T-cell (primary cell): ENCODE measurements at regions not wholly inside any gene's neighbourhood (a gene's known extent, or its start where the extent isn't known, plus 50 kb on each side); places are given as distances from the start of the nearest gene placed in this dataset.

Source experiments
- ATAC-seq, 4 experiments: fragments of 200-7000 bp in 3 of 4; fragments of 150-1000 bp in 1 of 4; cut with Tn5 transposase; replicated peaks in 1 of 4; 1 replicate in 3 of 4; 2 replicates in 1 of 4; pipeline ENCODE4 v1.10.0; 2021; ENCODE audit warnings: moderate library complexity in 3 of 4, mild to moderate bottlenecking in 2 of 4, moderate number of reproducible peaks in 1 of 4
- CTCF ChIA-PET, 2 donors: fragments of 300-600 bp; sonication (Branson Sonifier 250); formaldehyde crosslinking; loops; one replicate each; lab custom pipeline; 2022; ENCODE audit warnings: antibody characterized with exemption in 2 of 2; lab: Charles Lee
- POLR2A ChIA-PET, 2 donors: fragments of 300-600 bp; sonication (Branson Sonifier 250); formaldehyde crosslinking; loops; one replicate each; lab custom pipeline; 2022; ENCODE audit warnings: antibody characterized with exemption in 2 of 2; lab: Charles Lee
- DNase-seq, 35 experiments: peaks; one replicate each; pipeline versions ENCODE4 v3.0.0 to v3.0.0-alpha.2; 2013 to 2023
- H3K27ac ChIP-seq: one replicate; pipeline ENCODE4 v1.5.1; 2013; ENCODE audit warnings: low read length
- H3K27me3 ChIP-seq, 2 experiments: replicated peaks in 1 of 2; 1 replicate in 1 of 2; 2 replicates in 1 of 2; pipeline versions ENCODE4 v1.6.1 to v1.7.0; 2013; ENCODE audit warnings: low read length in 1 of 2, mixed read lengths in 1 of 2; ENCODE audit not compliant: control insufficient read depth in 2 of 2, insufficient read depth in 2 of 2; ENCODE audit errors: extremely low read depth in 1 of 2
- H3K36me3 ChIP-seq, 2 donors: 1 replicate in 1 of 2; 2 replicates in 1 of 2; pipeline versions ENCODE4 v1.6.1 to v1.7.0; 2013; ENCODE audit warnings: low read length in 1 of 2; ENCODE audit not compliant: control insufficient read depth in 2 of 2, insufficient read depth in 1 of 2; ENCODE audit errors: extremely low read depth in 1 of 2
- H3K4me1 ChIP-seq, 2 experiments: 1 replicate in 1 of 2; 2 replicates in 1 of 2; pipeline versions ENCODE4 v1.6.1 to v1.7.0; 2013; ENCODE audit warnings: low read length in 2 of 2, mixed read lengths in 1 of 2; ENCODE audit not compliant: insufficient read depth in 2 of 2, control insufficient read depth in 1 of 2; ENCODE audit errors: extremely low read depth in 1 of 2
- H3K4me3 ChIP-seq, 2 donors: 1 replicate in 1 of 2; 2 replicates in 1 of 2; pipeline versions ENCODE4 v1.5.1 to v1.7.0; 2013; ENCODE audit warnings: mild to moderate bottlenecking in 2 of 2, low read length in 1 of 2, moderate library complexity in 1 of 2; ENCODE audit not compliant: control insufficient read depth in 1 of 2; ENCODE audit errors: extremely low read depth in 1 of 2
- H3K9me3 ChIP-seq: 2 replicates; pipeline ENCODE4 v1.7.0; 2013
- H3K27ac Mint-ChIP-seq, 2 donors: one replicate each; pipeline ENCODE4 v1.8.0; 2020 to 2021; ENCODE audit warnings: mild to moderate bottlenecking in 2 of 2, mixed read lengths in 2 of 2
- H3K27me3 Mint-ChIP-seq, 2 donors: one replicate each; pipeline ENCODE4 v1.8.0; 2021 to 2022; ENCODE audit warnings: mixed read lengths in 2 of 2
- H3K36me3 Mint-ChIP-seq: one replicate; pipeline ENCODE4 v1.8.0; 2021; ENCODE audit warnings: mixed read lengths
- H3K4me1 Mint-ChIP-seq, 3 donors: one replicate each; pipeline ENCODE4 v1.8.0; 2020 to 2022; ENCODE audit warnings: mixed read lengths in 3 of 3, mild to moderate bottlenecking in 1 of 3
- H3K4me3 Mint-ChIP-seq, 3 donors: one replicate each; pipeline ENCODE4 v1.8.0; 2020 to 2022; ENCODE audit warnings: mild to moderate bottlenecking in 3 of 3, mixed read lengths in 3 of 3, moderate library complexity in 3 of 3
- H3K9me3 Mint-ChIP-seq, 3 donors: one replicate each; pipeline ENCODE4 v1.8.0; 2020 to 2022; ENCODE audit warnings: mixed read lengths in 3 of 3
- WGBS: methylation state at CpG from one replicate; pipeline ENCODE4 v1.1.5; 2013; ENCODE audit warnings: missing lambda C conversion rate; ENCODE audit not compliant: insufficient coverage; 5-methylcytosine and 5-hydroxymethylcytosine counted together

DNA sequence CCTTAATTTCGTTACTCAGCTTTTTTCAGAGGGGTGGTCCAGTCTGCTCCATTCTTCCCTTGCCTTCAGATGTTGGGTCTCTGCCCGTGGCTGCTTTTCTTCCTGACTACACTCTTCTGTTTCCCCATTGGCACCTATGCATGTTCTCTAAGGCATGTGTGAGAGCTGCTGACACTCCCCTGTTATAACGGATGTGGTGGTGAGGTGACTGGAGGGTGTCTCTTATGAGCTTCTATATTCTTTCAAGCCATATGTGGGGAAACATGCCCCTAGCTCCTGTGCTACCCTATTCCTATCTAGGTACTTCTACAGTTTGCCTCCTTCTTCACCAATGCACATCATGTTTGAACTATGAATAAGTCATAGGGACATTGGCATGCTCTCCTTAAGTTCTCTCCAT lies 643.2 kb downstream of the RPL10L start:
- WGBS: no CpG with 5 or more reads among the region's 3 CpGs
- Histone ChIP-seq H3K27me3 (no peaks in the 10 kb centered on the region), H3K27ac (no peak overlapping the region), H3K36me3 (no peaks in the 10 kb centered on the region), H3K4me1 (no peaks in the 10 kb centered on the region), H3K4me3 (no peak overlapping the region), H3K9me3 (no peaks in the 10 kb centered on the region)
- ATAC-seq (no peak), DNase-seq (no peak)
- Mint-ChIP-seq H3K27me3 (no peaks in the 10 kb centered on the region), H3K36me3 (no peaks in the 10 kb centered on the region), H3K4me1 (no peaks in the 10 kb centered on the region), H3K9me3 (peaks cover 21 to 24% (median 23%) of the 10 kb centered on the region in 3 donors), H3K27ac (no peak overlapping the region), H3K4me3 (no peak overlapping the region)
- ChIA-PET CTCF (no interaction called here), POLR2A (no interaction called here)

DNA sequence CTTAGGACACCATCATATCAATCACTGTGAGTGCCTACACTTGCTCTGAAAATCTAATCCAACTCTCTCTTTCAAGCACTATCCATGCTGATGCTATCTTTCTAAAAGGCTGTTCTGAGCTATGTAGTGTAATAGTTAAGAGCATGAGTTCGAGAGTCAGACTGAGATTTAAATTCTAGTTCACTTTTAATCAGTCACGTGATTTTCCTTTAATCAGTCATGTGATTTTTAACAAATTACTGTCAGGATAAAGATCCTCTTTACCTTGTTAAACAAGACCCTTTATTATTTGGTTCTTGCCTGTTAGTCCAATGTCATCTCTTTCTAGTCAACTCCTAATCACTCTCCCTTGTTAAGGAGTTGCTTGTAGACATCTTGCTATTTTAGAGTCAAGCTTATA lies 653.0 kb downstream of the RPL10L start:
- Mint-ChIP-seq H3K9me3 (peaks cover 7 to 18% (median 15%) of the 10 kb centered on the region in 3 donors), H3K27me3 (no peaks in the 10 kb centered on the region), H3K4me1 (no peaks in the 10 kb centered on the region), H3K36me3 (no peaks in the 10 kb centered on the region), H3K27ac (no peak overlapping the region), H3K4me3 (no peak overlapping the region)
- no peaks in the 10 kb centered on the region for H3K4me1 ChIP-seq
- no peak for ATAC-seq
- no peaks in the 10 kb centered on the region for H3K36me3 ChIP-seq
- CTCF ChIA-PET: no interaction called here
- POLR2A ChIA-PET: no interaction called here
- no CpG with 5 or more reads among the region's 2 CpGs for WGBS
- no peak overlapping the region for H3K4me3 ChIP-seq
- no peaks in the 10 kb centered on the region for H3K9me3 ChIP-seq
- no peak overlapping the region for H3K27ac ChIP-seq
- no peak for DNase-seq
- H3K27me3 ChIP-seq: no peaks in the 10 kb centered on the region

DNA sequence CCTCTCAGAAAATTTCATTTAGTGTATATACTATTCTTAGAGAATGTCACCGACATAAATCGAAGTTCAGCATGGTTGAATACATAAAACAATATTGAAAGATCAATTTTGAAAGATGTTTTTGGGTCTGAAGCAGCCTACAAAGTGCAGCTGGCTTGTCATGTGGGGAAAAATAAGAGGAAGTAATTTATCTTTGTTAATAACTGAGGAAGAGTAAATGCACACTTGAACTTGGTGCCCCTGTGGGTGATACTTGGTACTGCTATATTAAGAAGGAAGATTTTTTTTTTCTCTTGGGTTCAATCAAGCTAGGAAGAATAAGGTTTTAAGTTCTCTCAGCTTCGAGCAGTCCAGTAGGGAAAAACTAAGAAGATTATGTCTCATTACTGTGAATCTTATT lies 661.3 kb downstream of the RPL10L start:
- no peaks in the 10 kb centered on the region for H3K36me3 Mint-ChIP-seq
- Histone ChIP-seq H3K9me3 (no peaks in the 10 kb centered on the region), H3K4me1 (no peaks in the 10 kb centered on the region), H3K27me3 (no peaks in the 10 kb centered on the region), H3K27ac (no peak overlapping the region), H3K36me3 (no peaks in the 10 kb centered on the region), H3K4me3 (no peak overlapping the region)
- H3K27ac Mint-ChIP-seq: no peak overlapping the region
- ChIA-PET POLR2A (no interaction called here), CTCF (no interaction called here)
- no CpG with 5 or more reads among the region's 3 CpGs for WGBS
- no peak overlapping the region for H3K4me3 Mint-ChIP-seq
- DNase-seq (no peak), ATAC-seq (no peak)
- H3K27me3 Mint-ChIP-seq: no peaks in the 10 kb centered on the region
- H3K9me3 Mint-ChIP-seq: peaks cover 7 to 25% (median 8%) of the 10 kb centered on the region in 3 donors
- H3K4me1 Mint-ChIP-seq: no peaks in the 10 kb centered on the region

DNA sequence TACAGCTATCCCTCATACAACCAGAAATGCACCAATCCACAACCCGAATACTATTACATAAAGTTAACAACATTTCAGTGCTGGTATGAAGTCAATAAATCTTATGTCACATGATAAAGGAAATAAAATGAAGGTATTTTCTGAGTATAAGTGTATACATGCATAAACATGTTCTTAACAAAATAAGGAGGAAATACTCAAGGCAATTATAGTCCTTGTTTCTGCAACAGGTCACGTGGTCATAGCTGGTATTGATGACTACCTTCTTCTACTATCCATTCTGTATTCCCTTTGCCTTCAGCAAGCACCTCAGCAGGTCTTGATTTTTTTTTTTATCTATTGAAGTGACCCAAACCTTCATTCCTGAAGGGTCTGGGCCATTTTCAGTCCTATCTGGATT lies 675.6 kb downstream of the RPL10L start:
- H3K9me3 ChIP-seq: no peaks in the 10 kb centered on the region
- ATAC-seq (no peak), DNase-seq (no peak)
- H3K27ac ChIP-seq: no peak overlapping the region
- no peak overlapping the region for H3K4me3 ChIP-seq
- Mint-ChIP-seq H3K4me1 (no peaks in the 10 kb centered on the region), H3K27ac (no peak overlapping the region), H3K27me3 (no peaks in the 10 kb centered on the region), H3K9me3 (peaks cover 8 to 20% (median 10%) of the 10 kb centered on the region in 3 donors), H3K36me3 (no peaks in the 10 kb centered on the region), H3K4me3 (no peak overlapping the region)
- no peaks in the 10 kb centered on the region for H3K4me1 ChIP-seq
- no peaks in the 10 kb centered on the region for H3K36me3 ChIP-seq
- no peaks in the 10 kb centered on the region for H3K27me3 ChIP-seq
- no CpG with 5 or more reads among the region's 2 CpGs for WGBS
- ChIA-PET CTCF (no interaction called here), POLR2A (no interaction called here)

DNA sequence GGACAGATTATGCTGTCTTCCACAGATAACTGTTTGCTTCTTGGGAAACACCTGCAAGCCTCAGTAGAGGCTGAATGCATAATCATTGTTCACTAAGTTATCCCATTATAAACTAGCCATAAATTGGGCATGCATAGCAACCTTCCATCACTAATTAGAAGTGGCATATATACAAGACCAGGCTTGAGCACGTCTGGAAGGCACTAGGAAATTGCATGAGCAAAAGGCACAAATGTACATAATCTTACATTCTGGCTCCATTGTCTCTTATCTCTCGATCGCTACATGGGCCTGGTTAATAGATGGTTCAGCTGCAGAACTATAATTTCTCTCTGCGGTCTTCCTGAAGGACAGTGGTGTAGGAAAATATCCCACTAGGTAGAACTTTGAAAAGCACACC lies 679.2 kb downstream of the RPL10L start:
- H3K27me3 Mint-ChIP-seq: no peaks in the 10 kb centered on the region
- no peaks in the 10 kb centered on the region for H3K4me1 Mint-ChIP-seq
- peaks cover 6 to 31% (median 7%) of the 10 kb centered on the region in 3 donors for H3K9me3 Mint-ChIP-seq
- CTCF ChIA-PET: no interaction called here
- Histone ChIP-seq H3K9me3 (no peaks in the 10 kb centered on the region), H3K36me3 (no peaks in the 10 kb centered on the region), H3K4me3 (no peak overlapping the region), H3K4me1 (no peaks in the 10 kb centered on the region), H3K27ac (no peak overlapping the region), H3K27me3 (no peaks in the 10 kb centered on the region)
- DNase-seq: no peak
- POLR2A ChIA-PET: no interaction called here
- no CpG with 5 or more reads among the region's 4 CpGs for WGBS
- H3K36me3 Mint-ChIP-seq: no peaks in the 10 kb centered on the region
- no peak overlapping the region for H3K4me3 Mint-ChIP-seq
- H3K27ac Mint-ChIP-seq: no peak overlapping the region
- ATAC-seq: no peak

- Histone ChIP-seq H3K4me3 (no peak overlapping the region), H3K9me3 (no peaks in the 10 kb centered on the region), H3K27ac (no peak overlapping the region), H3K4me1 (no peaks in the 10 kb centered on the region), H3K27me3 (no peaks in the 10 kb centered on the region), H3K36me3 (no peaks in the 10 kb centered on the region)
- no peak for DNase-seq
- Mint-ChIP-seq H3K27me3 (no peaks in the 10 kb centered on the region), H3K4me1 (no peaks in the 10 kb centered on the region), H3K36me3 (no peaks in the 10 kb centered on the region), H3K4me3 (no peak overlapping the region), H3K27ac (no peak overlapping the region), H3K9me3 (peaks cover 8 to 26% (median 9%) of the 10 kb centered on the region in 3 donors)
- ChIA-PET POLR2A (no interaction called here), CTCF (no interaction called here)
- WGBS: no CpG with 5 or more reads among the region's 1 CpG
- no peak for ATAC-seq
Measured at GRCh38 chr14:45970621-45971020, 681.0 kb downstream of the RPL10L start.

- no peak overlapping the region for H3K27ac ChIP-seq
- POLR2A ChIA-PET: no interaction called here
- H3K27ac Mint-ChIP-seq: no peak overlapping the region
- ATAC-seq (no peak), DNase-seq (no peak)
- no peaks in the 10 kb centered on the region for H3K9me3 ChIP-seq
- H3K4me1 ChIP-seq: no peaks in the 10 kb centered on the region
- CTCF ChIA-PET: no interaction called here
- H3K4me3 ChIP-seq: no peak overlapping the region
- no peaks in the 10 kb centered on the region for H3K36me3 ChIP-seq
- no peaks in the 10 kb centered on the region for H3K4me1 Mint-ChIP-seq
- no peaks in the 10 kb centered on the region for H3K27me3 ChIP-seq
- no CpG with 5 or more reads among the region's 1 CpG for WGBS
- H3K4me3 Mint-ChIP-seq: no peak overlapping the region
- peaks cover 5 to 20% (median 9%) of the 10 kb centered on the region in 3 donors for H3K9me3 Mint-ChIP-seq
- H3K36me3 Mint-ChIP-seq: no peaks in the 10 kb centered on the region
- no peaks in the 10 kb centered on the region for H3K27me3 Mint-ChIP-seq
Measured at GRCh38 chr14:45968037-45968436, 683.5 kb downstream of the RPL10L start.
